ENCODE measurements at regions not wholly inside any gene's neighbourhood (a gene's known extent, or its start where the extent isn't known, plus 50 kb on each side); places are given as distances from the start of the nearest gene placed in this dataset.
"Not testable (repeated sequence)": the region's sequence is repeated elsewhere in the genome, so short reads cannot be mapped to it uniquely, and the experiment has no call there.

DNA sequence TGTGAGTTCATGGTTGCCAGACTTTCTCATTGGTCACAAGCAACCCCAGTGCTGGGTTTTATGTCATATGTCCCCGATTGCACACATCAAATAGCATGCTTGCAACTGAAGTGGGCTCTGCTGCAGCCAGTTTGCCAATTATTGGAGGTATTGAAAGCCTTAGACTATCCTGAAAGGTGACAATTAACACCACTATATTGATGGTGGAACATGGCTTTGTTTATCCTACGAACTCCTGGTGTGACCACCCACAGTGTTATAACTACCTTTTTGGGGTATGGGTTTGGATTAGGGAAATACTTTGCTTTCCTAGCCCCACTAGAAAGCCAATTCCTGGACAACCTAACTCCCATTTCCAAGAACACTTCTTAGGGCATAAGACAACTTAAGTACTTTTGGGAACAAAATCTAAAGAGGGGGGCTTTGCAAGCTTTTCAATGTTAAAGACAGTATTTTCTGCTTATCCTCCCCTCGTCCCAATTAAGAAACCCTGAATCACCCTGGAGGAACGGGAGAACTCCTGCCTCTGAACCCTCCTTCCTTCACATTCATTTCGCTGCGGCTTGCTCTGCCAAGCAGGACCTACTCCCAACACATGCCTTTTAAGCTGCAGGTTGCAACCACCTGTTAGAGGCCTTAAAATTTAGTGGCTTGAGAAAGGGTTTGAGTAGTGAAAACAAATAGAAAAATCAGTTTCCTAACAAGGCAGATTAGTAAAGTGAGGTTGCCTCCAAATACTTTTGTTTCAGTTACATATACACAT, 80.3 kb upstream of the RBM19 start:
- DNase-seq, result no peak
- Mint-ChIP-seq H3K27me3 (no peaks in the 10 kb centered on the region), H3K4me1 (no peaks in the 10 kb centered on the region), H3K36me3 (ENCODE audit: low read depth) (no peaks in the 10 kb centered on the region), H3K9me3 (no peaks in the 10 kb centered on the region), H3K27ac (no peak overlapping the region), H3K4me3 (no peak overlapping the region)
- ChIA-PET POLR2A (no interaction called here), CTCF (no interaction called here)

DNA sequence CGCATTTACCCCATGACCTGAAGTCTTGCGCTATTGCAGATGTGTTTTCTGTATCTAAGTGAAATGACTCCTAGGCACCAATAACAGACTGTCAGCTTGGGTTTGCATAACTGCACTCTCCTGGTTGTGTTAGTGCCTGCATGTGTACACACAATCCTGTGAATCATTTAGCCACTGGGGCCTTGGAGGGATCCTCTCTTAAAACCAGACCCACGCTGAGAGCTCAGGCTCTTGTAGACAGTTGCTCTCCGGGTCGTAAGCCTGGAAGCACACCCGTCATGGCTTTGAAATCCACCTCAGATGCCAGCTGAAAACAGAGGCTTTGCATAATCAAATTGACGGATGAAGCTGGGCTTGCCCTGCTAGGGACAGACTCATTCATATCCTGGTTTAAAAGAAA, 79.2 kb upstream of the RBM19 start:
- CTCF ChIA-PET, result no interaction called here

DNA sequence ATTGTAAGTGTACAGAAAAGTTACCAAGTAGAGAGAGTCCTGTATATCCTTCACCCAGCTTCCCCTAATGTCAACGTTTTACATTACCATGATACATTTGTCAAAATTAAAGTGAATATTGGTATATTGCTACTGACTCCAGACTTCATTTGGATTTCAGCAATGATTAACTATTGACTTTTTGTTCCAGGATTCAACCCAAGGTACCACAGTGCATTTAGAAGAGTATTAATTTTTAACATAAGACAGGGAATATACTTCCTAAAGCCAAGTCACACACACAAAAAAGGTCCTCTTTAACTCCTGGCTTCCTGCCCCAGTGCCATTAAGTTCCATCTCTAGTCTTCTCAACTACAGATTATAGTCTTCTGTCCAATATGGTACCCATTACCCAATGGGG, 75.5 kb upstream of the RBM19 start:
- DNase-seq, result no peak
- Mint-ChIP-seq H3K36me3 (ENCODE audit: low read depth) (no peaks in the 10 kb centered on the region), H3K27me3 (no peaks in the 10 kb centered on the region), H3K4me3 (no peak overlapping the region), H3K27ac (no peak overlapping the region), H3K9me3 (no peaks in the 10 kb centered on the region), H3K4me1 (no peaks in the 10 kb centered on the region)
- CTCF ChIA-PET, result no interaction called here
- POLR2A ChIA-PET, result no interaction called here

More for the DNA sequence above, 79.2 kb upstream of the RBM19 start:
- Mint-ChIP-seq H3K4me1 (no peaks in the 10 kb centered on the region), H3K36me3 (ENCODE audit: low read depth) (no peaks in the 10 kb centered on the region), H3K9me3 (no peaks in the 10 kb centered on the region), H3K27ac (no peak overlapping the region), H3K4me3 (no peak overlapping the region), H3K27me3 (no peaks in the 10 kb centered on the region)
- DNase-seq, result no peak
- POLR2A ChIA-PET, result no interaction called here

DNA sequence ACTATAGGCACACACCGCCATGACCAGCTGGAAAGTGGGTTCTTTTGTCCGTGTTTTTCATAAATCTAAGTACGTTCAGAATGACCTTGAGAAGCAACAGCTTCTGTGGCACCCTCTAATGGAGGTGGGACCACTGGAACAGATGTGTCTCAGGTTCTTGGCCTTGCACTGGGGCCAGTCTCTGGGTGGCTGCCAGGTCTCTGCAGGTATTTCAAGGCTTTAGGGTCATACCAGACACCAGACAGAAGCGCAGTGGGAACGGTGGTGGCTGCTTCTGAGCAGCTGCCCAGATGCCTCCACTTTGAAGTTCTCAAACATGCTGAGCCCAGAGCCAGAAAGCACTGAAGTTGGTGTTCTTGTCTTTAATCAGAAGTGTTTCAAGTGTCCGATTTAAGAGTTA, 75.0 kb upstream of the RBM19 start:
- no peak overlapping the region for H3K4me3 Mint-ChIP-seq
- no peak overlapping the region for H3K27ac Mint-ChIP-seq
- H3K27me3 Mint-ChIP-seq, result no peaks in the 10 kb centered on the region

DNA sequence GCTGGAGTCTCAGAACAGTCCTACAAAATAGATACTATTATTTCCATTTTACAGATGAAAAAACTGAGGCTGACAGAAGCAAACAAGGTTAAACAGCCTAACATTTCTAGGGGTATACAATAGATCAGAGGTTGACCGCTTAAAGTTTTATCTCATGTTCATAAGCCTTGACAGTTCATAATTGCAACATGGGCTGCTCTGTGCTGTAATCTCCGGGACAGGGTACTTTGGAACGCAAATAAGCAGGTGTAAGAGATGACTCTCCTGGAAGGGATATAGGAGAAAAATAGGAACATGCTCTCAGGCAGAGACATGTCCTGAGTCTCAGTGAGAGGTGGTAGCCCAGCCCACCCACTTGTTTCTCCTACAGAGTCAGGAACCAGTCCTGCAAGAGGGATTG, 72.8 kb upstream of the RBM19 start:
- H3K36me3 Mint-ChIP-seq (ENCODE audit: low read depth), result no peaks in the 10 kb centered on the region
- H3K27ac Mint-ChIP-seq, result no peak overlapping the region
- H3K4me3 Mint-ChIP-seq, result no peak overlapping the region
- no peak for DNase-seq
- no peaks in the 10 kb centered on the region for H3K9me3 Mint-ChIP-seq
- no peaks in the 10 kb centered on the region for H3K4me1 Mint-ChIP-seq
- H3K27me3 Mint-ChIP-seq, result no peaks in the 10 kb centered on the region
- ChIA-PET CTCF (no interaction called here), POLR2A (no interaction called here)

More for the DNA sequence above, 75.0 kb upstream of the RBM19 start:
- POLR2A ChIA-PET, result no interaction called here
- CTCF ChIA-PET, result no interaction called here
- no peaks in the 10 kb centered on the region for H3K9me3 Mint-ChIP-seq
- H3K36me3 Mint-ChIP-seq (ENCODE audit: low read depth), result no peaks in the 10 kb centered on the region
- no peaks in the 10 kb centered on the region for H3K4me1 Mint-ChIP-seq
- no peak for DNase-seq

DNA sequence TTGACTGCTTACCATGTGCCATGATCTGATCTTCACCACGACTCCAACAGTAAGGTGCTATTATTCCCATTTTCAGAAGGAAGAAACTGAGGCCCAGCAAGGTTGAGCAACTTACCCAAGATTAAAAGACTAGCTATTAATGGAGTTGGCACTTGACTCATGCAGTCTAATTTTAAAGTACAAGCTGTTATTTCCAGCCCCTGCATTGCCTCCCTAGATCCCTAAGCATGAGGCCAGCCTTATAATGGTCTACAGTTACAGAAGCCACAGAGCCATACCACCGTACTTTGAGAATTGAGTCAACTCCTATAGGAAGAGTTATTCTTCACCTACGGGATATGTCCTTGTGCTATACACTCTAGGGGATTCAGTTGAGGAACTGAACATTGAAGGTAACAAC, 66.7 kb upstream of the RBM19 start:
- no peaks in the 10 kb centered on the region for H3K9me3 Mint-ChIP-seq
- DNase-seq, result no peak
- H3K27ac Mint-ChIP-seq, result no peak overlapping the region
- ChIA-PET POLR2A (no interaction called here), CTCF (no interaction called here)
- no peaks in the 10 kb centered on the region for H3K36me3 Mint-ChIP-seq (ENCODE audit: low read depth)
- H3K27me3 Mint-ChIP-seq, result peaks cover 2% of the 10 kb centered on the region
- H3K4me1 Mint-ChIP-seq, result no peaks in the 10 kb centered on the region
- H3K4me3 Mint-ChIP-seq, result no peak overlapping the region

DNA sequence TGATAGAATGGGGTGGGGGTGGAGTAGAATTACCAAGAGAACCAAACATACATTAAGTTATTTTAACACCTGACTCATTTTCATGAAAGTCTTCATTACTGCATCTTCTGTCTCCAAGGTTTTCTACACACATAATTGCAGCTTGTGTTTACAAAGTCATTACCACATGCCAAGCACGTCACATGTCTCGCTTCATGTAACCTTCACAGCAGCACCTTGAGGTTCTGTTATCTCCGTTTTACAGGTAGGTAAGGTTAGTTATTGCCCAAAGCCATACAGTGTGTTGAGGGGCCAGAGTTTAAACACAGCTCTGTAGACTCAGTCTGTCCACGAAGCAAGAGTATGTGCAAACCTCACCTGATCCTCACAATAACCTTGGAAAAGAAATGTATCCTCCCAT, 64.3 kb upstream of the RBM19 start:
- Mint-ChIP-seq H3K9me3 (no peaks in the 10 kb centered on the region), H3K27me3 (peaks cover 3% of the 10 kb centered on the region), H3K4me1 (no peaks in the 10 kb centered on the region), H3K4me3 (no peak overlapping the region), H3K27ac (no peak overlapping the region), H3K36me3 (ENCODE audit: low read depth) (no peaks in the 10 kb centered on the region)
- no peak for DNase-seq
- ChIA-PET POLR2A (no interaction called here), CTCF (no interaction called here)

DNA sequence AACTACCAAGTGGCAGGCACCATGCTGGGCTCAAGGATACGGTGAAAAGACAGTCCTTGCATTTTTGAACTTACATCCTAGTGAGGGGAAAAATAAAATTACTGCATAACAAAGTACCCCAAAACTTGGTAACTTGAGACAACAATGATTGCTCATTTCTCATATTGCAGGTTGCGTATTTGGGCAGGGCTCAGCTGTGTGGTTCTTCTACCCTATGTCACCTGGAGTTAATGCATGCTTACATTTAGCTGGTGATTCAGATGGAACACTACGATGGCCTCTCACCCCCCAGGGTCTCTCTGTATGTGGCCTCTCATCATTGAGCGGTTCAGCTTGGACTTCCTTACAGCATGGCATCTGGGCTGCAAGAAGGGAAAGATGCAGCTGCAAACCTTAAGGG, 60.7 kb upstream of the RBM19 start:
- Mint-ChIP-seq H3K4me3 (no peak overlapping the region), H3K27me3 (peaks cover 3% of the 10 kb centered on the region), H3K9me3 (no peaks in the 10 kb centered on the region), H3K27ac (no peak overlapping the region), H3K4me1 (no peaks in the 10 kb centered on the region), H3K36me3 (ENCODE audit: low read depth) (no peaks in the 10 kb centered on the region)
- ChIA-PET CTCF (no interaction called here), POLR2A (no interaction called here)
- no peak for DNase-seq

DNA sequence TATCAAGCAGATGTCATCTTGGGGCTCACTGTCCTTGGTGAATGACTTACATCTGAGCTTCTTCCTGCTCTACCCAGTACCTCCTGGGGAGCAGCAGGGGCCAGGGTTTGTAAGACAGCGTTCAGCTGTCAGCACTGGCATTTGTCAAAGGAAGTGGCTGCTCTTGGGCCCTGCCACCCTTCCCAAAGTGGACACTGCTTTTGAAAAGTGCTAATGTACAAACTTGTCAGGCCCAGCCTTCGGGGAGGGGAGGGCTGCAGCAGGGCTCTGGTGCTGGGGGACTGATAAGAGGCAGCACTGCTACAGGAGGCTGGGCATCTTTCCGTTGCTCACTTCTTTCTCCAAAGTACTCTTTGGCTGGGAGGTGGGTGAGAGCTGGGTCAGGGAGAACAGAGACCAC, 59.8 kb upstream of the RBM19 start:
- H3K36me3 Mint-ChIP-seq (ENCODE audit: low read depth), result no peaks in the 10 kb centered on the region
- CTCF ChIA-PET, result no interaction called here

DNA sequence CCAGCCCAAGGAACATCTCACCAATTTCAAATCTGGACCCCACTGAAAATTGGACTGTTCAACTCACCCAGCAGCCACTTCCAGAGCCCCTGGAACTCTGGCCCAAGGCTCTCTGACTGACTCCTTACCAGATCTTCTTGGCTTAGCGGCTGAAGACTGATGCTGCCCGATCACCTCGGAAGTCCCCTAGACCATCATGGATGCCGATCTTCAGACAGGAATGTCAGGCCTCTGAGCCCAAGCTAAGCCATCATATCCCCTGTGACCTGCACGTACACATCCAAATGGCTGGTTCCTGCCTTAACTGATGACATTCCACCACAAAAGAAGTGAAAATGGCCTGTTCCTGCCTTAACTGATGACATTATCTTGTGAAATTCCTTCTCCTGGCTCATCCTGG, 56.0 kb upstream of the RBM19 start:
- H3K4me3 Mint-ChIP-seq; H3K9me3 Mint-ChIP-seq; H3K4me1 Mint-ChIP-seq; CTCF ChIA-PET; DNase-seq; H3K36me3 Mint-ChIP-seq (ENCODE audit: low read depth); H3K27ac Mint-ChIP-seq; H3K27me3 Mint-ChIP-seq; POLR2A ChIA-PET: not testable (repeated sequence)

More for the DNA sequence above, 59.8 kb upstream of the RBM19 start:
- Mint-ChIP-seq H3K27ac (no peak overlapping the region), H3K9me3 (no peaks in the 10 kb centered on the region), H3K27me3 (peaks cover 1% of the 10 kb centered on the region), H3K4me3 (no peak overlapping the region), H3K4me1 (no peaks in the 10 kb centered on the region)
- no peak for DNase-seq
- POLR2A ChIA-PET, result no interaction called here

DNA sequence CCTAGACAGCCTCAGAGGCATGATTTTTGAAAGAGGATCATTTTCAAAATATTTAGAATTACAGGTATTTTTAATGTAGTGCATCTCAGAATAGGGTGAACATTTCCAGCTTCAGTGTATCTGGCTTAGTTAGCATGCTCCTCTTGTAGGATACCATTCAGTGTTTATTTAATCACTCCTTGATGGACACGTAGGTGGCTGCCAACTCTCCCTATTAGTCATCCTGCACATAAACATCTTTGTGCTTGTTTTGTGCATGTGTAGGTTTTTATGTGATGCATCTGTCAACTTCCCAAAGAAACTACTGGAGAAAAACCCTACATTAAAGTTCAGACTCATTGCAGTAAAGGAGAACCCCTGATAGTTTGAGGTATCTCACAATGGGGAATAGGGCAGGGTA, 52.5 kb upstream of the RBM19 start:
- no peak overlapping the region for H3K27ac Mint-ChIP-seq
- no peaks in the 10 kb centered on the region for H3K9me3 Mint-ChIP-seq
- H3K4me1 Mint-ChIP-seq, result no peaks in the 10 kb centered on the region
- no peaks in the 10 kb centered on the region for H3K36me3 Mint-ChIP-seq (ENCODE audit: low read depth)
- H3K4me3 Mint-ChIP-seq, result no peak overlapping the region
- CTCF ChIA-PET, result no interaction called here
- peaks cover 3% of the 10 kb centered on the region for H3K27me3 Mint-ChIP-seq
- POLR2A ChIA-PET, result no interaction called here
- no peak for DNase-seq

All from activated CD4-positive, alpha-beta T cell treated with anti-CD3 and anti-CD28 coated beads, Interleukin-2, amount 10 ng/mL, durations not matched to agents 7 days and 5 days (primary cell).